ENCODE measurements at regions not wholly inside any gene's neighbourhood (a gene's known extent, or its start where the extent isn't known, plus 50 kb on each side); places are given as distances from the start of the nearest gene placed in this dataset.

DNA sequence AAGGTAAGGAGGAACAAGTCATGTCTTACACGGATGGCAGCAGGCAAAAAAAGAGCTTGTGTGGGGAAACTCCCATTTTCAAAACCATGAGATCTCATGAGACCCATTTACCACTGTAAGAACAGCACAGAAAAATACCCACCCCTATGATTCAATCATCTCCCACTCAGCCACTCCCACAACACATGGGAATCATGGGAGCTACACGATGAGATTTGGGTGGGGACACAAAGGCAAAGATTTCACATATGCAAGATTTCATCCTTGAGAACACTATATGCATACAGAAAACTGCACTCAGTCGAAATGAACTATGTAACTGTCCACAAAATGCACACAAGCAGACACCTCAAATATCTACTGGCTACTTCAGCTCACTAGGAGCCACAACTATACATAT is 480.6 kb upstream of the BTBD3 start:
- Histone ChIP-seq H3K4me2 (ENCODE audit: control insufficient read depth, insufficient read depth) (no peak overlapping the region), H3K9ac (ENCODE audit: control insufficient read depth, insufficient read depth, low read length) (no peak overlapping the region), H3K4me1 (ENCODE audit: control insufficient read depth, insufficient read depth, low read length) (no peaks in the 10 kb centered on the region), H3K36me3 (ENCODE audit: control insufficient read depth in 2 of 2, insufficient read depth in 2 of 2, low read length in 1 of 2) (no peaks in the 10 kb centered on the region), H4K20me1 (ENCODE audit: control insufficient read depth, insufficient read depth) (no peaks in the 10 kb centered on the region), H2AFZ (ENCODE audit: control insufficient read depth, low read depth, low read length) (no peak overlapping the region), H3K4me3 (no peak overlapping the region), H3K27me3 (replicated peaks in 1 of 2; ENCODE audit: control insufficient read depth in 2 of 2, insufficient read depth in 2 of 2, low read length in 1 of 2) (no peaks in the 10 kb centered on the region), H3K79me2 (ENCODE audit: control insufficient read depth, insufficient read depth, low read length) (no peaks in the 10 kb centered on the region), H3K9me3 (replicated peaks; ENCODE audit: control insufficient read depth, insufficient read depth, low read length) (no peaks in the 10 kb centered on the region; the same call in 2 of the 3 replicates), H3K27ac (ENCODE audit: control insufficient read depth, insufficient read depth) (no peak overlapping the region)
- DNase-seq (ENCODE audit: low read depth, low spot score) (no peak), FAIRE-seq (no peak), ATAC-seq (no peak)
- ChIA-PET POLR2A (no interaction called here), CTCF (no interaction called here), RAD21 (ENCODE audit: unreplicated experiment) (no interaction called here), SMC1A (ENCODE audit: uncharacterized antibody, unreplicated experiment) (interaction anchor here (1.0 to 1.1 kb wide), 2 partner anchors 10 to 14 kb away, joined by 4 to 5 read pairs; no protein-coding TSS in a partner anchor)
- BruUV-seq (replicated peaks): no TSS peak
- in situ Hi-C loops (cut with MboI): no loop called here
- intact Hi-C loops (cut with micrococcal nuclease; ENCODE audit: unreplicated experiment): no loop called here
- WGBS (ENCODE audit: insufficient coverage, insufficient replicate concordance, low lambda C conversion rate, missing lambda C conversion rate): 10% methylated on average over 3 of the region's 3 CpGs
- no peak for TF ChIP-seq PAX8 (IDR thresholded peaks at IDR 0.05)
- no peak for TF ChIP-seq EED (IDR thresholded peaks at IDR 0.05; ENCODE audit: low read depth)
- no peak for TF ChIP-seq PRDM15 (CRISPR knock-in tag; IDR thresholded peaks at IDR 0.05)
- TF ChIP-seq, protein P1, sequence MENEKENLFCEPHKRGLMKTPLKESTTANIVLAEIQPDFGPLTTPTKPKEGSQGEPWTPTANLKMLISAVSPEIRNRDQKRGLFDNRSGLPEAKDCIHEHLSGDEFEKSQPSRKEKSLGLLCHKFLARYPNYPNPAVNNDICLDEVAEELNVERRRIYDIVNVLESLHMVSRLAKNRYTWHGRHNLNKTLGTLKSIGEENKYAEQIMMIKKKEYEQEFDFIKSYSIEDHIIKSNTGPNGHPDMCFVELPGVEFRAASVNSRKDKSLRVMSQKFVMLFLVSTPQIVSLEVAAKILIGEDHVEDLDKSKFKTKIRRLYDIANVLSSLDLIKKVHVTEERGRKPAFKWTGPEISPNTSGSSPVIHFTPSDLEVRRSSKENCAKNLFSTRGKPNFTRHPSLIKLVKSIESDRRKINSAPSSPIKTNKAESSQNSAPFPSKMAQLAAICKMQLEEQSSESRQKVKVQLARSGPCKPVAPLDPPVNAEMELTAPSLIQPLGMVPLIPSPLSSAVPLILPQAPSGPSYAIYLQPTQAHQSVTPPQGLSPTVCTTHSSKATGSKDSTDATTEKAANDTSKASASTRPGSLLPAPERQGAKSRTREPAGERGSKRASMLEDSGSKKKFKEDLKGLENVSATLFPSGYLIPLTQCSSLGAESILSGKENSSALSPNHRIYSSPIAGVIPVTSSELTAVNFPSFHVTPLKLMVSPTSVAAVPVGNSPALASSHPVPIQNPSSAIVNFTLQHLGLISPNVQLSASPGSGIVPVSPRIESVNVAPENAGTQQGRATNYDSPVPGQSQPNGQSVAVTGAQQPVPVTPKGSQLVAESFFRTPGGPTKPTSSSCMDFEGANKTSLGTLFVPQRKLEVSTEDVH (IDR thresholded peaks at IDR 0.05; ENCODE audit: low read depth, partially characterized antibody): no peak
- TF ChIP-seq MYB (IDR thresholded peaks at IDR 0.05; ENCODE audit: borderline replicate concordance, low read depth, low read length): no peak
- TF ChIP-seq, protein P2, sequence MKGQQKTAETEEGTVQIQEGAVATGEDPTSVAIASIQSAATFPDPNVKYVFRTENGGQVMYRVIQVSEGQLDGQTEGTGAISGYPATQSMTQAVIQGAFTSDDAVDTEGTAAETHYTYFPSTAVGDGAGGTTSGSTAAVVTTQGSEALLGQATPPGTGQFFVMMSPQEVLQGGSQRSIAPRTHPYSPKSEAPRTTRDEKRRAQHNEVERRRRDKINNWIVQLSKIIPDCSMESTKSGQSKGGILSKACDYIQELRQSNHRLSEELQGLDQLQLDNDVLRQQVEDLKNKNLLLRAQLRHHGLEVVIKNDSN (IDR thresholded peaks at IDR 0.05; ENCODE audit: borderline replicate concordance, extremely low read length, insufficient read depth, low read depth, low read length): no peak
- TF ChIP-seq CTCF (IDR thresholded peaks at IDR 0.05 in 2 of 3, conservative IDR thresholded peaks at IDR 0.05 in 1 of 3; ENCODE audit: control insufficient read depth in 2 of 3, extremely low read depth in 1 of 3, insufficient read depth in 1 of 3, low read depth in 3 of 3, low read length in 3 of 3): no peak
- no peak for TF ChIP-seq KAT2A (conservative IDR thresholded peaks at IDR 0.05; ENCODE audit: control insufficient read depth, low read depth, low read length)
- no peak for TF ChIP-seq MXI1 (IDR thresholded peaks at IDR 0.05; ENCODE audit: low read depth, low read length)
- TF ChIP-seq MTA2 (IDR thresholded peaks at IDR 0.05; ENCODE audit: low read depth): no peak
- TF ChIP-seq JUNB (IDR thresholded peaks at IDR 0.05): no peak
- TF ChIP-seq SMC3 (IDR thresholded peaks at IDR 0.05; ENCODE audit: borderline replicate concordance, low read length): no peak
- no peak for TF ChIP-seq CBX3 (IDR thresholded peaks at IDR 0.05; ENCODE audit: borderline replicate concordance, low read depth)

All from GM12878 (cell line).